GM12878 (cell line): ENCODE measurements at regions not wholly inside any gene's neighbourhood (a gene's known extent, or its start where the extent isn't known, plus 50 kb on each side); places are given as distances from the start of the nearest gene placed in this dataset.

Experiments used
- ATAC-seq: fragments of 200-7000 bp; cut with Tn5 transposase; 3 replicates; pipeline ENCODE4 v1.9.1; 2020; ENCODE audit warnings: mild to moderate bottlenecking, moderate library complexity
- BruUV-seq: library from RNA; stranded (reverse); fragments of 400-500 nt; replicated peaks from 2 replicates; lab custom pipeline; 2021; lab: Mats Ljungman, UMichigan
- CTCF ChIA-PET: fragments of 300-600 bp; sonication (Branson Sonifier 250); formaldehyde crosslinking; extraction: SDS; loops from one replicate; lab custom pipeline; 2021; ENCODE audit warnings: inconsistent platforms; lab: Yijun Ruan, JAX
- POLR2A ChIA-PET: fragments of 350-600 bp; formaldehyde crosslinking; extraction: SDS; loops from one replicate; lab custom pipeline; 2021; ENCODE audit warnings: inconsistent platforms; lab: Charles Lee
- RAD21 ChIA-PET: fragments of 300-600 bp; sonication (Branson Sonifier 250); formaldehyde crosslinking; loops from one replicate; lab custom pipeline; 2023; ENCODE audit warnings: antibody characterized with exemption; ENCODE audit not compliant: unreplicated experiment; lab: Charles Lee
- SMC1A ChIA-PET: fragments of 300-600 bp; sonication (Branson Sonifier 250); formaldehyde crosslinking; loops from one replicate; lab custom pipeline; 2023; ENCODE audit not compliant: unreplicated experiment, uncharacterized antibody; lab: Charles Lee
- DNase-seq: peaks from one replicate; pipeline ENCODE4 v3.0.0-alpha.2; 2011; ENCODE audit warnings: low read depth, low spot score
- FAIRE-seq: peaks from 3 replicates; lab custom pipeline; 2011; peaks lifted over from hg19 to GRCh38; lab: Jason Lieb, UNC
- H2AFZ ChIP-seq: 2 replicates; pipeline ENCODE4 v1.6.0; 2011; ENCODE audit warnings: low read depth, low read length, control low read depth; ENCODE audit not compliant: control insufficient read depth
- H3K27ac ChIP-seq: 2 replicates; pipeline ENCODE4 v1.5.1; 2011; ENCODE audit warnings: control low read depth; ENCODE audit not compliant: control insufficient read depth, insufficient read depth
- H3K27me3 ChIP-seq, 2 experiments: replicated peaks in 1 of 2; 2 replicates each; pipeline versions ENCODE4 v1.6.0 to v1.6.1; 2011; ENCODE audit warnings: low read length in 1 of 2; ENCODE audit not compliant: control insufficient read depth in 2 of 2, insufficient read depth in 2 of 2
- H3K36me3 ChIP-seq, 2 experiments: 2 replicates each; pipeline ENCODE4 v1.5.1; 2011; ENCODE audit warnings: low read length in 1 of 2; ENCODE audit not compliant: control insufficient read depth in 2 of 2, insufficient read depth in 2 of 2
- H3K4me1 ChIP-seq: 2 replicates; pipeline ENCODE4 v1.6.1; 2011; ENCODE audit warnings: mild to moderate bottlenecking, low read length, moderate library complexity, mixed read lengths; ENCODE audit not compliant: control insufficient read depth, insufficient read depth
- H3K4me2 ChIP-seq: 2 replicates; pipeline ENCODE4 v1.6.0; 2011; ENCODE audit warnings: control low read depth; ENCODE audit not compliant: control insufficient read depth, insufficient read depth
- H3K4me3 ChIP-seq: fragments of 200-600 bp; sonication (generic); 2 replicates; pipeline ENCODE4 v1.5.1; 2016
- H3K79me2 ChIP-seq: 2 replicates; pipeline ENCODE4 v1.6.0; 2011; ENCODE audit warnings: low read length; ENCODE audit not compliant: control insufficient read depth, insufficient read depth
- H3K9ac ChIP-seq: 2 replicates; pipeline ENCODE4 v1.8.0; 2011; ENCODE audit warnings: low read length, control low read depth, mixed read lengths; ENCODE audit not compliant: control insufficient read depth, insufficient read depth
- H3K9me3 ChIP-seq: replicated peaks from 3 replicates; pipeline ENCODE4 v1.5.1; 2011; ENCODE audit warnings: mild to moderate bottlenecking, low read length; ENCODE audit not compliant: control insufficient read depth, insufficient read depth
- H4K20me1 ChIP-seq: 2 replicates; pipeline ENCODE4 v1.6.0; 2011; ENCODE audit not compliant: control insufficient read depth, insufficient read depth
- ATF7 ChIP-seq: fragments of 450-650 bp; IDR thresholded peaks from 2 replicates; pipeline ENCODE4 v1.6.1; 2016; ENCODE audit warnings: low read depth, mild to moderate bottlenecking
- CBFB ChIP-seq: IDR thresholded peaks from 2 replicates; pipeline ENCODE4 v1.6.1; 2016; ENCODE audit warnings: antibody characterized with exemption, low read depth
- CHD1 ChIP-seq: IDR thresholded peaks from 2 replicates; pipeline ENCODE4 v1.6.1; 2012; ENCODE audit warnings: low read depth, low read length, improper control_type of control experiment
- MEF2B ChIP-seq: fragments of 450-650 bp; IDR thresholded peaks from 2 replicates; pipeline ENCODE4 v1.6.1; 2018; ENCODE audit warnings: mild to moderate bottlenecking, moderate library complexity; ENCODE audit not compliant: partially characterized antibody, poor library complexity, severe bottlenecking
- PML ChIP-seq: IDR thresholded peaks from 2 replicates; pipeline ENCODE4 v1.6.1; 2012; ENCODE audit warnings: low read length, inconsistent platforms
- SKIL ChIP-seq: fragments of 450-650 bp; IDR thresholded peaks from 2 replicates; pipeline ENCODE4 v1.6.1; 2017; ENCODE audit warnings: mild to moderate bottlenecking, low read depth, inconsistent platforms; ENCODE audit not compliant: poor library complexity, severe bottlenecking
- ZNF274 ChIP-seq: IDR thresholded peaks from one replicate; pipeline ENCODE4 v1.8.0; 2011; ENCODE audit not compliant: insufficient read length, insufficient read depth
- WGBS: methylation state at CpG from one replicate; pipeline ENCODE4 v1.1.6; 2016; ENCODE audit warnings: low lambda C conversion rate; ENCODE audit not compliant: insufficient replicate concordance, insufficient coverage; ENCODE audit errors: missing lambda C conversion rate; 5-methylcytosine and 5-hydroxymethylcytosine counted together
- in situ Hi-C: fragments of 300-500 bp; cut with MboI; formaldehyde crosslinking; loops from 9 replicates; pipeline ENCODE4 v1.14.3; 2018; ENCODE audit warnings: mixed read lengths
- intact Hi-C: fragments of 100-400 bp; cut with micrococcal nuclease; formaldehyde crosslinking; loops from one replicate; pipeline ENCODE4 v1.14.2; 2022; ENCODE audit not compliant: unreplicated experiment
- TF ChIP-seq, protein P1 (sequence below): fragments of 450-650 bp; conservative IDR thresholded peaks from 2 replicates; pipeline ENCODE4 v1.6.1; 2017; ENCODE audit warnings: mild to moderate bottlenecking, moderate library complexity

DNA sequence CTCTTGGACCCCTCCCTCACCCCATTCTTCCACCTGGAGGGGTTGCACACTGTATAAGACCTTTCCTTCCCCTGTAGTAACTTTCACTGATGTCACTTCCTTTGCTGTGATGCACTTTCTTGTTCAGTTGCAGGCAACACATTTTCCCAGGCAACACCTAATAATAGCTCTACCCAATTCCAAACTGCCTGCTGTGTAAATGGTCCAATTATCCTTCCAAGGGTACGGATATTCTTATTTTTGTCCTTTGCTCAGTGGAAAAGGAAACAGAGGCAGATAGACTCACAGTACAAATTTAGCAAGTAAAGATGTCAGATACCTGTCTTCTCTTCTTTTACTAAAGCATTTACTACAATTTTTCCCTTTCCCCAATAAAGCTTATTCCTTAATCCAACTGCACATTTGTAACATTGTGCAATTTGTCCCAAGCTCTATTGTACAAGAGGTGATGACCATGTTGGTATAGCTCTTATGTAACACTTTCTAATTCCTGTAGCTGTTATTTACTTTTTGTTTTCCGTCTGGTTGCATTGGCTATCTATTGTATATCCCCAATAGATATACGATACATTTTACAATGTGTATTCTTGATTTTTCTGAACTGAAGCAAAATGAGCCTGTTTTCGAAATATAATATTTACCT, 69.1 kb upstream of the NPFFR2 start:
- ChIA-PET CTCF (no interaction called here), SMC1A (no interaction called here), POLR2A (no interaction called here), RAD21 (no interaction called here)
- H3K4me3 ChIP-seq, result no peak overlapping the region
- 39% methylated on average over 4 of the region's 4 CpGs for WGBS
- no peaks in the 10 kb centered on the region for H3K79me2 ChIP-seq
- no peak overlapping the region for H2AFZ ChIP-seq
- no peak overlapping the region for H3K27ac ChIP-seq
- H3K9me3 ChIP-seq, result no peaks in the 10 kb centered on the region
- TF ChIP-seq ATF7 (no peak), CBFB (no peak), SKIL (no peak), MEF2B (no peak), ZNF274 (no peak), CHD1 (no peak), PML (no peak)
- TF ChIP-seq, protein P1, sequence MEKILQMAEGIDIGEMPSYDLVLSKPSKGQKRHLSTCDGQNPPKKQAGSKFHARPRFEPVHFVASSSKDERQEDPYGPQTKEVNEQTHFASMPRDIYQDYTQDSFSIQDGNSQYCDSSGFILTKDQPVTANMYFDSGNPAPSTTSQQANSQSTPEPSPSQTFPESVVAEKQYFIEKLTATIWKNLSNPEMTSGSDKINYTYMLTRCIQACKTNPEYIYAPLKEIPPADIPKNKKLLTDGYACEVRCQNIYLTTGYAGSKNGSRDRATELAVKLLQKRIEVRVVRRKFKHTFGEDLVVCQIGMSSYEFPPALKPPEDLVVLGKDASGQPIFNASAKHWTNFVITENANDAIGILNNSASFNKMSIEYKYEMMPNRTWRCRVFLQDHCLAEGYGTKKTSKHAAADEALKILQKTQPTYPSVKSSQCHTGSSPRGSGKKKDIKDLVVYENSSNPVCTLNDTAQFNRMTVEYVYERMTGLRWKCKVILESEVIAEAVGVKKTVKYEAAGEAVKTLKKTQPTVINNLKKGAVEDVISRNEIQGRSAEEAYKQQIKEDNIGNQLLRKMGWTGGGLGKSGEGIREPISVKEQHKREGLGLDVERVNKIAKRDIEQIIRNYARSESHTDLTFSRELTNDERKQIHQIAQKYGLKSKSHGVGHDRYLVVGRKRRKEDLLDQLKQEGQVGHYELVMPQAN, result no peak
- no peak overlapping the region for H3K9ac ChIP-seq
- in situ Hi-C loops, result no loop called here
- DNase-seq (no peak), ATAC-seq (no peak), FAIRE-seq (no peak)
- H3K36me3 ChIP-seq, result no peaks in the 10 kb centered on the region
- H3K4me1 ChIP-seq, result no peaks in the 10 kb centered on the region
- no peaks in the 10 kb centered on the region for H3K27me3 ChIP-seq
- intact Hi-C loops, result no loop called here
- H3K4me2 ChIP-seq, result no peak overlapping the region
- H4K20me1 ChIP-seq, result no peaks in the 10 kb centered on the region
- no TSS peak for BruUV-seq
